IMR-90 (cell line): ENCODE measurements at regions not wholly inside any gene's neighbourhood (a gene's known extent, or its start where the extent isn't known, plus 50 kb on each side); places are given as distances from the start of the nearest gene placed in this dataset.

Experiments
- ATAC-seq: fragments of 200-7000 bp; cut with Tn5 transposase; 2 replicates; pipeline ENCODE4 v1.9.1; 2020; ENCODE audit warnings: low read depth, mild to moderate bottlenecking, moderate library complexity
- BruUV-seq: library from RNA; stranded (reverse); fragments of 400-500 nt; replicated peaks from 2 replicates; lab custom pipeline; 2021; lab: Mats Ljungman, UMichigan
- CTCF ChIA-PET: fragments of 300-600 bp; formaldehyde crosslinking; extraction: SDS; loops from one replicate; lab custom pipeline; 2021; ENCODE audit warnings: antibody characterized with exemption; lab: Yijun Ruan, JAX
- POLR2A ChIA-PET: fragments of 300-600 bp; sonication (Branson Sonifier 250); formaldehyde crosslinking; loops from one replicate; lab custom pipeline; 2022; ENCODE audit warnings: antibody characterized with exemption; ENCODE audit not compliant: unreplicated experiment; lab: Charles Lee
- DNase-seq: peaks from one replicate; pipeline ENCODE4 v3.0.0; 2013
- H2AFZ ChIP-seq: replicated peaks from 2 replicates; pipeline ENCODE3; 2013; ENCODE audit warnings: low read length, mild to moderate bottlenecking; ENCODE audit not compliant: poor library complexity
- H2AK5ac ChIP-seq: 2 replicates; pipeline ENCODE4 v1.6.1; 2013; ENCODE audit warnings: low read depth, low read length, inconsistent platforms
- H2AK9ac ChIP-seq: replicated peaks from 2 replicates; pipeline ENCODE3; 2013; ENCODE audit warnings: mild to moderate bottlenecking, low read depth, low read length, moderate library complexity; ENCODE audit not compliant: poor library complexity
- H2BK120ac ChIP-seq: 2 replicates; pipeline ENCODE4 v1.6.1; 2013; ENCODE audit warnings: low read depth, low read length, inconsistent platforms
- H2BK15ac ChIP-seq: 3 replicates; pipeline ENCODE4 v1.6.1; 2013; ENCODE audit warnings: low read depth, low read length, inconsistent platforms
- H2BK20ac ChIP-seq: 2 replicates; pipeline ENCODE4 v1.6.1; 2013; ENCODE audit warnings: low read depth, mild to moderate bottlenecking, inconsistent platforms, low read length, moderate library complexity
- H2BK5ac ChIP-seq: 2 replicates; pipeline ENCODE4 v1.6.1; 2013; ENCODE audit warnings: mild to moderate bottlenecking, low read depth, low read length, inconsistent platforms; ENCODE audit not compliant: poor library complexity, severe bottlenecking
- H3K14ac ChIP-seq: replicated peaks from 2 replicates; pipeline ENCODE4 v1.6.1; 2013; ENCODE audit warnings: low read depth, low read length, inconsistent platforms
- H3K18ac ChIP-seq: 2 replicates; pipeline ENCODE4 v1.6.1; 2013; ENCODE audit warnings: low read depth, low read length, control low read depth
- H3K23ac ChIP-seq: 2 replicates; pipeline ENCODE4 v1.6.1; 2013; ENCODE audit warnings: low read depth, low read length, inconsistent platforms
- H3K27ac ChIP-seq: 2 replicates; pipeline ENCODE4 v1.5.1; 2013; ENCODE audit warnings: mild to moderate bottlenecking, control low read depth, low read length; ENCODE audit not compliant: insufficient read depth
- H3K27me3 ChIP-seq: 2 replicates; pipeline ENCODE4 v1.6.1; 2013; ENCODE audit warnings: low read length; ENCODE audit not compliant: control insufficient read depth, insufficient read depth
- H3K36me3 ChIP-seq: 2 replicates; pipeline ENCODE4 v1.6.1; 2013; ENCODE audit warnings: low read length, mixed read lengths; ENCODE audit not compliant: control insufficient read depth, insufficient read depth
- H3K4ac ChIP-seq: 2 replicates; pipeline ENCODE4 v1.6.1; 2013; ENCODE audit warnings: low read depth, low read length, inconsistent platforms
- H3K4me1 ChIP-seq: 2 replicates; pipeline ENCODE4 v1.6.1; 2013; ENCODE audit warnings: low read length, mixed read lengths; ENCODE audit not compliant: control insufficient read depth, insufficient read depth
- H3K4me2 ChIP-seq: 2 replicates; pipeline ENCODE4 v1.6.1; 2013; ENCODE audit warnings: low read depth, mild to moderate bottlenecking, control low read depth, low read length, moderate library complexity
- H3K4me3 ChIP-seq: 2 replicates; pipeline ENCODE4 v1.5.1; 2013; ENCODE audit warnings: low read depth, mild to moderate bottlenecking, control low read depth, low read length, moderate library complexity; ENCODE audit not compliant: insufficient read depth
- H3K56ac ChIP-seq: 2 replicates; pipeline ENCODE4 v1.6.1; 2013; ENCODE audit warnings: low read length, inconsistent platforms; ENCODE audit not compliant: insufficient read depth; ENCODE audit errors: extremely low read depth
- H3K79me1 ChIP-seq, 2 experiments: 2 replicates each; pipeline ENCODE4 v1.6.1; 2013; ENCODE audit warnings: low read length in 2 of 2, inconsistent platforms in 1 of 2, low read depth in 1 of 2
- H3K9ac ChIP-seq: 2 replicates; pipeline ENCODE4 v1.6.1; 2013; ENCODE audit warnings: low read depth, low read length, control low read depth
- H3K9me1 ChIP-seq: 2 replicates; pipeline ENCODE4 v1.6.1; 2013; ENCODE audit warnings: low read length, inconsistent platforms; ENCODE audit not compliant: insufficient read depth
- H3K9me3 ChIP-seq: 2 replicates; pipeline ENCODE4 v1.6.1; 2013; ENCODE audit warnings: low read length; ENCODE audit not compliant: control insufficient read depth, insufficient read depth
- H4K20me1 ChIP-seq: 2 replicates; pipeline ENCODE4 v1.6.1; 2013; ENCODE audit warnings: low read length, inconsistent platforms; ENCODE audit not compliant: insufficient read depth
- H4K5ac ChIP-seq: 2 replicates; pipeline ENCODE4 v1.6.1; 2013; ENCODE audit warnings: mild to moderate bottlenecking, low read depth, low read length, control low read depth
- H4K8ac ChIP-seq, 2 experiments: 2 replicates each; pipeline ENCODE4 v1.6.1; 2013; ENCODE audit warnings: low read depth in 2 of 2, low read length in 2 of 2, control low read depth in 1 of 2, inconsistent platforms in 1 of 2
- H4K91ac ChIP-seq: 2 replicates; pipeline ENCODE4 v1.6.1; 2013; ENCODE audit warnings: low read depth, low read length, inconsistent platforms; ENCODE audit not compliant: insufficient read depth
- BHLHE40 ChIP-seq: fragments of 150-350 bp; IDR thresholded peaks from 2 replicates; pipeline ENCODE4 v1.6.1; 2016; ENCODE audit warnings: mild to moderate bottlenecking, low read depth, low read length
- CEBPB ChIP-seq: IDR thresholded peaks from 2 replicates; pipeline ENCODE4 v1.6.1; 2012; ENCODE audit warnings: low read depth, low read length, improper control_type of control experiment
- CHD1 ChIP-seq: IDR thresholded peaks from 2 replicates; pipeline ENCODE4 v1.6.1; 2012; ENCODE audit warnings: low read depth, low read length, improper control_type of control experiment
- ELK1 ChIP-seq: fragments of 150-350 bp; IDR thresholded peaks from 2 replicates; pipeline ENCODE4 v1.6.1; 2016; ENCODE audit warnings: low read depth, mild to moderate bottlenecking, low read length, moderate library complexity, borderline replicate concordance
- FOS ChIP-seq: fragments of 150-350 bp; IDR thresholded peaks from 2 replicates; pipeline ENCODE4 v1.6.1; 2016; ENCODE audit warnings: low read depth, low read length
- MAZ ChIP-seq: IDR thresholded peaks from 2 replicates; pipeline ENCODE4 v1.6.1; 2012; ENCODE audit warnings: low read depth, mild to moderate bottlenecking, low read length, improper control_type of control experiment, moderate library complexity, borderline replicate concordance
- MXI1 ChIP-seq: IDR thresholded peaks from 2 replicates; pipeline ENCODE4 v1.6.1; 2012; ENCODE audit warnings: low read depth, mild to moderate bottlenecking, low read length, moderate library complexity, borderline replicate concordance
- NFE2L2 ChIP-seq: fragments of 150-350 bp; IDR thresholded peaks from 2 replicates; pipeline ENCODE4 v1.6.1; 2016; ENCODE audit warnings: low read depth, mild to moderate bottlenecking, low read length
- POLR2A ChIP-seq: IDR thresholded peaks from 2 replicates; pipeline ENCODE4 v1.6.1; 2012; ENCODE audit warnings: mild to moderate bottlenecking, low read depth, low read length
- RAD21 ChIP-seq: IDR thresholded peaks from 2 replicates; pipeline ENCODE4 v1.6.1; 2012; ENCODE audit warnings: low read length, improper control_type of control experiment
- RCOR1 ChIP-seq: IDR thresholded peaks from 2 replicates; pipeline ENCODE4 v1.6.1; 2012; ENCODE audit warnings: mild to moderate bottlenecking, low read length, improper control_type of control experiment; ENCODE audit not compliant: insufficient replicate concordance
- SMC3 ChIP-seq: fragments of 150-350 bp; IDR thresholded peaks from 2 replicates; pipeline ENCODE4 v1.6.1; 2016; ENCODE audit warnings: low read depth, mild to moderate bottlenecking, antibody characterized with exemption, low read length, moderate library complexity
- WGBS, 2 experiments: methylation state at CpG; one replicate each; pipeline versions ENCODE4 v1.1.5 to v1.1.7; 2013; ENCODE audit warnings: missing lambda C conversion rate in 2 of 2; ENCODE audit not compliant: insufficient read length in 1 of 2; ENCODE audit errors: extremely low coverage in 2 of 2; 5-methylcytosine and 5-hydroxymethylcytosine counted together
- dilution Hi-C: fragments of 300-500 bp; cut with HindIII; formaldehyde crosslinking; loops from one replicate; pipeline ENCODE4 v1.14.3; 2018; ENCODE audit warnings: low sequenced_read_pairs; ENCODE audit not compliant: unreplicated experiment
- in situ Hi-C: fragments of 300-500 bp; cut with MboI; formaldehyde crosslinking; loops from 3 replicates; pipeline ENCODE4 v1.14.3; 2019; ENCODE audit warnings: low sequenced_read_pairs, inconsistent platforms, mixed read lengths
- intact Hi-C: fragments of 100-400 bp; cut with micrococcal nuclease; formaldehyde crosslinking; loops from 2 replicates; pipeline ENCODE4 v1.10.0; 2022
- TF ChIP-seq, protein P1 (sequence below): fragments of 150-350 bp; IDR thresholded peaks from 2 replicates; pipeline ENCODE4 v1.6.1; 2017; ENCODE audit warnings: mild to moderate bottlenecking, antibody characterized with exemption, low read length, low read depth
- TF ChIP-seq, protein P2 (sequence below): conservative IDR thresholded peaks from 2 replicates; pipeline ENCODE4 v1.5.1; 2012; ENCODE audit warnings: mild to moderate bottlenecking, low read depth, low read length, improper control_type of control experiment

GRCh38 chr21:14890141-14890540, 174.7 kb downstream of the NRIP1 start:
- Histone ChIP-seq H2BK20ac (no peak overlapping the region), H3K14ac (no peak overlapping the region), H3K27ac (no peak overlapping the region), H3K9me1 (no peaks in the 10 kb centered on the region), H4K5ac (no peak overlapping the region), H4K8ac (no peak overlapping the region), H3K18ac (peak overlapping the region; percentile 33; the same call in 1 of the 2 replicates), H3K4ac (no peak overlapping the region), H2BK5ac (peak overlapping the region; percentile 28), H3K4me3 (no peak overlapping the region), H4K20me1 (no peaks in the 10 kb centered on the region), H3K27me3 (no peaks in the 10 kb centered on the region), H3K4me1 (peaks cover 6% of the 10 kb centered on the region; the same call in 1 of the 2 replicates), H3K36me3 (no peaks in the 10 kb centered on the region), H3K9me3 (no peaks in the 10 kb centered on the region), H3K56ac (no peak overlapping the region), H3K23ac (no peak overlapping the region), H4K91ac (no peak overlapping the region), H3K4me2 (no peak overlapping the region; the same call in 1 of the 2 replicates), H2BK120ac (no peak overlapping the region), H3K9ac (no peak overlapping the region), H2AFZ (no peak overlapping the region), H2AK5ac (no peak overlapping the region), H2AK9ac (no peak overlapping the region), H2BK15ac (no peak overlapping the region), H3K79me1 (0 out of 4 replicates have a peak, but pooled peaks cover 0 to 3% of the 10 kb centered on the region in 2 experiments)
- intact Hi-C loops = no loop called here
- ATAC-seq (no peak; the same call in 1 of the 2 replicates), DNase-seq (no peak)
- BruUV-seq = no TSS peak
- dilution Hi-C loops = no loop called here
- in situ Hi-C loops = no loop called here
- ChIA-PET POLR2A (no interaction called here), CTCF (interaction anchor here (1.0 kb wide), 1 partner anchor 26 kb away, joined by 6 read pairs; no protein-coding TSS in a partner anchor)
- 100% methylated on average over 1 of the region's 2 CpGs; no CpG with 5 or more reads in 1 of the 2 experiments for WGBS, 2 experiments
- TF ChIP-seq, protein P1, sequence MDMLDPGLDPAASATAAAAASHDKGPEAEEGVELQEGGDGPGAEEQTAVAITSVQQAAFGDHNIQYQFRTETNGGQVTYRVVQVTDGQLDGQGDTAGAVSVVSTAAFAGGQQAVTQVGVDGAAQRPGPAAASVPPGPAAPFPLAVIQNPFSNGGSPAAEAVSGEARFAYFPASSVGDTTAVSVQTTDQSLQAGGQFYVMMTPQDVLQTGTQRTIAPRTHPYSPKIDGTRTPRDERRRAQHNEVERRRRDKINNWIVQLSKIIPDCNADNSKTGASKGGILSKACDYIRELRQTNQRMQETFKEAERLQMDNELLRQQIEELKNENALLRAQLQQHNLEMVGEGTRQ = no peak
- TF ChIP-seq SMC3 (no peak), BHLHE40 (no peak), FOS (no peak), RCOR1 (no peak), CHD1 (no peak), MXI1 (no peak), ELK1 (no peak), CEBPB (no peak), MAZ (no peak), NFE2L2 (no peak), RAD21 (no peak), POLR2A (no peak)
- TF ChIP-seq, protein P2, sequence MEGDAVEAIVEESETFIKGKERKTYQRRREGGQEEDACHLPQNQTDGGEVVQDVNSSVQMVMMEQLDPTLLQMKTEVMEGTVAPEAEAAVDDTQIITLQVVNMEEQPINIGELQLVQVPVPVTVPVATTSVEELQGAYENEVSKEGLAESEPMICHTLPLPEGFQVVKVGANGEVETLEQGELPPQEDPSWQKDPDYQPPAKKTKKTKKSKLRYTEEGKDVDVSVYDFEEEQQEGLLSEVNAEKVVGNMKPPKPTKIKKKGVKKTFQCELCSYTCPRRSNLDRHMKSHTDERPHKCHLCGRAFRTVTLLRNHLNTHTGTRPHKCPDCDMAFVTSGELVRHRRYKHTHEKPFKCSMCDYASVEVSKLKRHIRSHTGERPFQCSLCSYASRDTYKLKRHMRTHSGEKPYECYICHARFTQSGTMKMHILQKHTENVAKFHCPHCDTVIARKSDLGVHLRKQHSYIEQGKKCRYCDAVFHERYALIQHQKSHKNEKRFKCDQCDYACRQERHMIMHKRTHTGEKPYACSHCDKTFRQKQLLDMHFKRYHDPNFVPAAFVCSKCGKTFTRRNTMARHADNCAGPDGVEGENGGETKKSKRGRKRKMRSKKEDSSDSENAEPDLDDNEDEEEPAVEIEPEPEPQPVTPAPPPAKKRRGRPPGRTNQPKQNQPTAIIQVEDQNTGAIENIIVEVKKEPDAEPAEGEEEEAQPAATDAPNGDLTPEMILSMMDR = no peak
